ENCODE measurements at regions not wholly inside any gene's neighbourhood (a gene's known extent, or its start where the extent isn't known, plus 50 kb on each side); places are given as distances from the start of the nearest gene placed in this dataset.

- FAIRE-seq = no peak
- no peak for DNase-seq (ENCODE audit: insufficient read length, low spot score)
Observed at GRCh38 chr15:77557564-77557963, 75.1 kb downstream of the LINGO1 start.

- FAIRE-seq (no peak), DNase-seq (ENCODE audit: insufficient read length, low spot score) (no peak)
Observed at GRCh38 chr15:77557144-77557543, 75.6 kb downstream of the LINGO1 start.

- no peak for FAIRE-seq
Observed at GRCh38 chr15:77556622-77557021, 76.1 kb downstream of the LINGO1 start.

GRCh38 chr15:77555232-77555631, 77.5 kb downstream of the LINGO1 start:
- DNase-seq (ENCODE audit: insufficient read length, low spot score) (no peak), FAIRE-seq (no peak)

More at GRCh38 chr15:77556622-77557021, 76.1 kb downstream of the LINGO1 start:
- no peak for DNase-seq (ENCODE audit: insufficient read length, low spot score)

GRCh38 chr15:77554306-77555080, 78.2 kb downstream of the LINGO1 start:
- DNase-seq (ENCODE audit: insufficient read length, low spot score) (no peak), FAIRE-seq (no peak)

- DNase-seq (ENCODE audit: insufficient read length, low spot score) (no peak), FAIRE-seq (no peak)
Observed at GRCh38 chr15:77553695-77554094, 79.0 kb downstream of the LINGO1 start.

- no peak for DNase-seq (ENCODE audit: insufficient read length, low spot score)
- peak; percentile 86 for FAIRE-seq
Observed at GRCh38 chr15:77553257-77553656, 79.5 kb downstream of the LINGO1 start.

- FAIRE-seq (no peak), DNase-seq (ENCODE audit: insufficient read length, low spot score) (no peak)
Observed at GRCh38 chr15:77552066-77552465, 80.6 kb downstream of the LINGO1 start.

GRCh38 chr15:77550301-77551251, 82.1 kb downstream of the LINGO1 start:
- FAIRE-seq (no peak), DNase-seq (ENCODE audit: insufficient read length, low spot score) (no peak)

GRCh38 chr15:77549576-77550288, 83.0 kb downstream of the LINGO1 start:
- DNase-seq (ENCODE audit: insufficient read length, low spot score) (no peak), FAIRE-seq (no peak)

- FAIRE-seq = no peak
- DNase-seq (ENCODE audit: insufficient read length, low spot score) = no peak
Observed at GRCh38 chr15:77548589-77549557, 83.8 kb downstream of the LINGO1 start.

GRCh38 chr15:77547801-77548588, 84.7 kb downstream of the LINGO1 start:
- no peak for DNase-seq (ENCODE audit: insufficient read length, low spot score)
- no peak for FAIRE-seq

- FAIRE-seq (no peak), DNase-seq (ENCODE audit: insufficient read length, low spot score) (no peak)
Observed at GRCh38 chr15:77546870-77547269, 85.8 kb downstream of the LINGO1 start.

- peak; percentile 75 for DNase-seq (ENCODE audit: insufficient read length, low spot score)
- FAIRE-seq = peak; percentile 92
Observed at GRCh38 chr15:77546050-77546501, 86.6 kb downstream of the LINGO1 start.

GRCh38 chr15:77545058-77545457, 87.7 kb downstream of the LINGO1 start:
- no peak for DNase-seq (ENCODE audit: insufficient read length, low spot score)
- FAIRE-seq = no peak

GRCh38 chr15:77544162-77544561, 88.5 kb downstream of the LINGO1 start:
- no peak for DNase-seq (ENCODE audit: insufficient read length, low spot score)
- no peak for FAIRE-seq

GRCh38 chr15:77543159-77543882, 89.4 kb downstream of the LINGO1 start:
- no peak for FAIRE-seq

GRCh38 chr15:77542491-77543001, 90.2 kb downstream of the LINGO1 start:
- FAIRE-seq (no peak), DNase-seq (ENCODE audit: insufficient read length, low spot score) (peak; percentile 34)

More at GRCh38 chr15:77543159-77543882, 89.4 kb downstream of the LINGO1 start:
- peak; percentile 86 for DNase-seq (ENCODE audit: insufficient read length, low spot score)
